GM21515 (cell line): ENCODE measurements at regions not wholly inside any gene's neighbourhood (a gene's known extent, or its start where the extent isn't known, plus 50 kb on each side); places are given as distances from the start of the nearest gene placed in this dataset.

Experiments used
- ATAC-seq: cut with Tn5 transposase; IDR thresholded peaks from one replicate; pipeline ENCODE4 v1.9.1; 2021; ENCODE audit not compliant: unreplicated experiment

DNA sequence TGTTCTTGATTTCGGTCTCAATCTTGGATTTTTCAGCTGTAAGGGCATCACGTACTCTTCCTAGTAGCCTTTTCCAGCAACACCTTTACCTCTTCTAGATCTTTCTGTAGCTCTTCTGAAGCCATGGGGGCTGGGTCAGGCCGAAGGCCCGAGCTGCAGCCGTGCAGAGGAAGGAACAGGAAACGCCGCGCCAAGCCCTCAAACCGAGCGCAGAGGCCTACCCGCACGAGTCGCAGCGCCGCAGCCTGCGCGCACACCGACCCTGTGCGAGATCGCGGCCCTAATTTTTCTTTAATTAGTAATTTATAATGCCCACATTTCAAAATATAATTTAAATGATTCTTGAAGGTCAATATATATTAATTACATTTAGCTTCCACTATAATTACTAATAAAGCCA lies 483.8 kb downstream of the NUP35 start:
- no peak for ATAC-seq

DNA sequence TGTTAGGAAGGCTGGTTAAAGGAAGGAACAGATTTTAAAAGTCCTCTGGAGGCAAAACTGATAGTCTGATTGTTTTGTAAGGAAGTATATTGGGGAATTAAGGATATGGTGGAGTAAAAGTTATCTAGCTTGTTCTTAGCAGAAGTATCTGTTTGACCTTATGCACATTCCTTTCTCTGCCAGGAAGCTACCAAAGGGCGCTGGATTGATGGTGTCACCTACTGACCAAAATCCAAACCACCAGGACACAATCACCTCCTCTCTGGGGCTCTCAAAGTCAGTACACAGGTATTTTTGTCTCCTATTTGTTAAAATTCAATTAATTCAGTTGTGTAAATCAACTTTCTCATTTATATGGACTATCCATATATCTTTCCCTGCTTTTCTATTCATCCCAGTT lies 484.5 kb downstream of the NUP35 start:
- ATAC-seq: no peak

DNA sequence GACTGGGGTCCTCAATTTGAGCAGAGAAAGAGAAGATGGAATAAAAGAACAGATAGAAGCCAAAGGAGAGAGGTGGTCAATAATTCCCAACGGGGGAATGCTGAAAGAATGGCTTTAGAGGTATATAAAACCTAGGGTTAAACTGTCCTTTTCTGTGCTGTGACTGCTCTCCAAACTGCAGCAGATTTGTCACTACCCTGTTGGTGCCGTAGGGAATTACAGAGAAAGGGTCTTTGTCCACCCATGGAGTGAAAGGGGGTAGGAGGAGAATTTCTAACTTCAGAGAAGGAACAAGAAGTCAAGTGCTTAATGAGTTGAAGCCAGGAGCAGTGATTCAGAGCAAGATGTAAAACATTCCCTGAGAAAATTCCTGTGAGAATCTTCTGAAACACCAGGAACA lies 486.5 kb downstream of the NUP35 start:
- ATAC-seq: no peak

DNA sequence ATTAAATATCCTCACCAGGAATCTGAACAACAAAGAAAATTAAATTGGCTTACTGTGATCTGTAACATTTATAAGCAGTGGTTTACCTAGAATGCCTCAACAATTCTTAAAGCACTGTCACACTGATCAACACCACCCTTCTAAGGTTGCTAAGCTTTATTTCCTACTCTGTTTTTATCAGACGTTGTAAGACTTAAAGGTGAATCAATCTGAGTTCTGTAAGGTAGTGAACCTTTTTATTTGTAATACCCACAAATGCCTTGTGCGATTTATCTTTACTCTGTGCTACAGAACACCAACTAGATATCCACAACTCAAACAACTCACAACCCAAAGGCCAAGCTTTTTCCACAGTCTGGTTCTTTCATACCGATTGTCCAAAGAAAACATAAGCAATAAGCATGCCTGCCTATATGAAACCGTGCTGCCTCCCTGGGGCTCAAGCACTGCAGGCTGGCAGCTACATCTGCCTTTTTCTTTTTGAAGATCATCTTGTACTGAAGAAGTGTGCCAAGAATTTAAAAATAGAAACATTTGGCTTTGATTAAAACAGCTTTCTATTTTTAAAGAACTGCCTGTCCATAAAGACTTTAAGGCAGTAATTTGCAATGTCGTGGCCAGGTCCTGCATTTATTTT lies 490.7 kb downstream of the NUP35 start:
- no peak for ATAC-seq

DNA sequence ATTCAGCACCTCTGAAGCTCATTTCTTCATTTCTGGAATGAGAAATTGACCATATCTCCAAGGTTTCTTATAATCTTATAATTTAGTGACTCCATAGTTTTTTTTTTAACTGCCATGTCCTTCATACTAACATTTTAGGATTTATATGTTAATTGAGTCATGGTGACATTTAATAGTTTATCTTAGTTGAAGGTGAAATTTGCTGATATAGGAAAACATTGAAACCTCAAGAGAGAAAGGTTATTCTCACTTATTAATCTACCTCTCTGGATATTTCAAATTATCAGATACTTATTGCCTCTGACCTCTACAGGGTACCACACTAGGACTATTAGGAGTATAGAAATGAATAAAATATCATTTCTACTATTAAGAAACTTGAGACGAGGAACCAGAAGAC lies 499.0 kb downstream of the NUP35 start:
- no peak for ATAC-seq

DNA sequence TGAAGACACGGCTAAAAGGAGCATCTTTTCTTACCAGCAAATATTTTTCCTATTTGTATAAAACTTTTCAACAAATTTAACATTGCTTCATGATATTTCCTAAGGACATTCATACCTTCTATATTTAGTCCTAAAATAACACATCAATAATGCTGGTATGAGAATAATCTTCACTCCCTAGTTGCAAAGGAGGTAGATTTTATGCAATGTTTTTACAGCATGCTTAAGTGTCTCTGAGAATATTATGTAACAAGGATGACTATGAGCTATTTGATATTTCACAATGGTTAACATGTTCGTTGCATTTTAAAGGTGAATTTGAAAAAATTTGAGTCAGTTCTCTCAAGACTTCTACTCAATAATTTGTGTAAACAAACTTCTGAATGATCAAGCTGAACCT lies 506.7 kb downstream of the NUP35 start:
- no peak for ATAC-seq

DNA sequence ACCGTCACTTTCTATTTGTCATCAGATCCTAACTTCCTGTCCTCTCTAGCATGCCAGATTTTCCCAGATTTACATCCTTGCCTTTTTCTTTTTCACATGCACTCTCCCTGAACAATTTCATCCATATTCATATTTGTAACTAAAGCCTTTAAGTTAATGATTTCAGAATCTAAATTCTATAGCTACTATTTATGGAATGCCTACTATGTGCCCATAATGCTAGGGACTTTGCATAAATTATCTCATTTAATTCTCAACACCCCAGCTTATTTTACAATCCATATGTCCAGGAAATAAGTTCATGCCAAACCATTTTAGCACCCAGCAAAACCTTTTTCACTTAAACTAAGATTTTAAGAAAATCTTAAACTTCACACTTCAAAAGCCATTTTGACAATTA lies 531.9 kb downstream of the NUP35 start:
- ATAC-seq: no peak

DNA sequence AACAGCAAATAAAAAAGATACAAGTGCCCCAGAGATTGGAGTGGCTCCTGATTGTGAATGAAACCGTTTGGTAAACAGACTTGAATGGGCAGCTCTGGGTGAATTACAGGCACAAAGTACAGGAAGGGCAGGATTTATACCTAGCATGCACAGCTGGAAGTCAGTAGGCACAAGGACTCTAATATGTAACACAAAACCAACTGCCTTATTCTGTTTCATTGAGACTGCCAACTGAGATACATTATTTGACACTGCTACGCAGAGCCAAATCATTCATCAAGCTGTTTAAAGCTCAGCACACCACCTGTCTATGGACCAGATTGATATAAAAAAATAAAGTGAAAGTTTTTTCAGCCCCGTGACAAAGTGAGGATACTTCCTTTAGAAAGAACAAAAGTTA lies 541.2 kb downstream of the NUP35 start:
- no peak for ATAC-seq

DNA sequence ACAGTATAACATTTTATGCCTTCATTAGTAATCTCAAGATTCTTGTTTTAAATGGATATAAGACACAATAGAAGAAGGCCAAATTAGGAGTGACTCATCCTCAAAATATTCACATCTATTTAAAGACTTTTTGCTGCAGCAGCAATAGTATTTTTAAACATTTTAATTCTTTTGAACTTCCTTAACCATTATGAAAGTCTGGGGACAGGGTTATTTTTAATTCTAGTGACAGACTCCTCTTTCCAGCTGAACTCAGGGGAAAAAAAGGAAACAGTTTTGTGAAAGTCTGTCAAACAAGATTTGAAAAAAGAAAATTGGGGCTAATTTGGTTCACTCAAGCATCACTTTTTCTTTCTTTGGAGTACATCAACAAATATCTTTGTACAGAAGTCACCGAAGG lies 541.8 kb downstream of the NUP35 start:
- ATAC-seq: no peak

DNA sequence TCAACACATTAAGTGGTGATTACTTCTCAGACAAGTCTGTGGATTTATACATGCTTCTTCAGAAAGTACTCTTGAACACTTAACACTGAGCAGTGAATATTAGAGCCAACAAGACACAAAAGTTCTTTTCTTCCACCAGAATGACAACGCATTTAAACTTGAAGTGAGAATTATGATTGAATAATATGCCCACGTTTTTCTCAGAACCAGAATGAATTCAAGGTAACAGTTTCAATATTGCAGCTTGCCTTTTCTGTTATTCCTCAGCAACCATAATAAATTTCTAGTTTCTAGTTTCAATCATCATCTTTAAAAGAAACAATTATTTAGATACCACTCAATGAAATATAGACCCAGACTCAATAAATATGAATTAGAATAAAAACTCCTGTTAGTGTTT lies 547.0 kb downstream of the NUP35 start:
- no peak for ATAC-seq

DNA sequence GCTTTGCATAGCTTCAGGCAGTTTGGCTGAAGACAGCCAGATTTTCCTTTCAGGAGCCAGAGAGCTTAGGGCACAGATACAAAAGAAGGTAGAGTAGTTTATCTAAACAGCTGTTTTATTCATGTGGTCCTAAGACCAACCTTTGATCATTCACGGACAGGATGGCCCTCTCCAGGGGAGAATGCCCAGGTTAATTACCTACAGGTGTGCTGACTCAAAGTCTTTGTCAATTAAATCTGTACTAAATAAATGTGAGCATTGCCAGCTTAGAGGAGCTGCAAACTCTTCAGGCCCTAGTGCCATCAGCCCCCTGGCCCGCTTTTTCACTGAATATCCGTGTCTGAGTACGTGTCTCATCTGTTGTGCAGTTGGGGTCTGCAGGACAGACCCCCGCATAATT lies 554.7 kb downstream of the NUP35 start:
- ATAC-seq: no peak

DNA sequence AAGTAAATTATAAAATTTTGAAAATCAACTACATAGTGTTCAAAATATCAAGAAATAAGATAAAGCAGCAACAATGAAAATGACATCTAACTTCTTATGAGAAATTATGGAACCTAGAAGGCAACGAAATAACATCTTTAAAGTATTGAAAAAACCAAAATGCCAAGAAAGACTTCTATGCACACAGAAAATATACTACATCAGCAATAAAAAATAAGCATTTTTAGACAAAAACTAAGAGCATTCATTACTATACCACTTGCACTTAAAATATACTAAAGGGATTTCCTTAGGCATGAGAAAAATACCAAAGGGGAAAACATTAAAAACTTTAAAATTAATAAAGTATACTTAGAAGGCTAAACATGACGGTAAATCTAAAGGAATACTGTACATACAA lies 556.3 kb downstream of the NUP35 start:
- ATAC-seq: no peak

DNA sequence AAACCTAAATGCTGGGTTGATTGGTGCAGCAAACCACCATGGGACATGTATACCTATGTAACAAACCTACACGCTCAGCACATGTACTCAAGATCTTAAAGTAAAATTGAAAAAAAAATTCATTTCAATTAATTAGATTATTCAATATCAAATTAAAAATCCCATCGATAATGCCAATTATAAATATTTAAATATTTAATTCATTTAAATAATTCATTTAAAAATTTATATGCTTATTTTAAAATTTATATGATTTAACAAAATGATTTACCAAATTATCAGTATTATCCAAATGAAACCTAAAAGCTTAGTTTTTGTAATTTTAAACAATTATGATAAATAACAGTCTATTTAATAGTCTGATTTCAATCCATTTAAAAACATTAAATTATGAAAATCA lies 560.4 kb downstream of the NUP35 start:
- no peak for ATAC-seq

DNA sequence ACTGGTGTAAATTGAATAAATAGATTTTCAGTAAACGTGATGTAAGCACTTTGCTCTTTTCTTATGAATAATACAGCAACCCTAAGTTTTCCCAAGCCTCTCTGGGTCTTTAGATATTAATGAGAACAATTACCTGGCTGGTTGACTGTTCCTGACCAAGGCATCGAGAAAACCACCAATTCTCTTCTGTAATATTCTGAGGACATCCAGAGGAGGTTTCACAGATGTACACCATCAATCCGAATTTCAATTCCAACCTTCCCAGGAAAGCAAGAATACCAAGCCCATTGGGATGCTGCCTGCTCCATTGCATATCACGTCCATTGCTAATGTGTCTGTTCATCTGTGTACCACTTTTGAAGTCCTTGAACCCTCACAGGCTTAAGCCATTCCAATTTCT lies 571.8 kb downstream of the NUP35 start:
- ATAC-seq: no peak

DNA sequence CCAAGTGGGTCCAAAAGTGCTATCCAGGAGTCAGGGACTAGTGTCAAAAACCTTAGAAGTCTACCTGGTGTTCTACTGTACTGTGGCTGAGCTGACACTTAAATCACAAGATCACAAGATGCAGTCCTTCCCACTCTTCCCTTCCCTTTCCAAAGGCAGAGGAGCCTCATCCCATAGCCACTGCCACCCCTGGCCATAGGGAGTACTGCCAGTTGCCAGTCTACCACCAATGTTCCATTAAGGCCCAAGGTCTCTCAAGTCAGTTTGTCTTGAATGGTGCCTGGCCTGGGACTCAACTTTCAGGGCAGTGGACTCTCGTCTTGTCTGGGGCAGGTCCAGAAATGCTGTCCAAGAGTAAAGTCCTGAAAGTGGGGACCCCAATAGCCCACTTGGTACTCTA lies 585.6 kb downstream of the NUP35 start:
- no peak for ATAC-seq

DNA sequence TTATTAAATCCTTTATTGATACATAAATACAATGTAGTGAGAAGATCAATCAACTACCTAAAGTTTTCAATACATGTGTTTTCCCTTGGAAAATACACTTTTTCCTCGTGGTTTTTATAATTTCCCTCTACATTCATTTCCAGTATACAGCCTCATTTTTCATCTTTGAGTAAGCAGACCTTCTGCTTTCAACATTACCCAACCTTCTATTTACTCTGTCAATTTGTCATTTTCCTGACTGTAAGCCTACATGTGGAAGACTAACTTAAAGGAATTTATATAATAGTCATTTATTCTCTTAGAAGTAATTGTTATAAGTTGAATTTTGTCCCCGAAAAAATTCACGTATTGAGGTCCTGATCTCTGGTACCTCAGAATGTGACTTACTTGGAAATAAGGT lies 594.0 kb downstream of the NUP35 start:
- no peak for ATAC-seq

DNA sequence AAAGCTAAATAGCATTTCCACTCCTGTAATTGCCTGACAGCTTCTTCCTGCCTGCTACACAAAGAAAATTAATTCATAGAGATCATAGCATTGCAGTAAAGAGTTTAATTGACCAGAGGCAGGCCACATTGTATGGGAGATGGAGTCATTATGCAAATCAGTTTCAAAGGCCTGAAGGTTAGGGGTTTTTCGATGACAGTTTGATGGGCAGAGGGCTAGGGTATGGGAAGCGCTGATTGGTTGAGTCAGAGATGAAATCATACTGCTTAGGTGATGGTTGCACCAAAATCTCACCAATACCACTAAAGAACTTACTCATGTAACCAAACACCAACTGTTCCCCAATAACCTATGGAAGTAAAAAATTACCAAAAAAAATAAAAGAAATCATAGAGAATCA lies 599.0 kb downstream of the NUP35 start:
- ATAC-seq: no peak

DNA sequence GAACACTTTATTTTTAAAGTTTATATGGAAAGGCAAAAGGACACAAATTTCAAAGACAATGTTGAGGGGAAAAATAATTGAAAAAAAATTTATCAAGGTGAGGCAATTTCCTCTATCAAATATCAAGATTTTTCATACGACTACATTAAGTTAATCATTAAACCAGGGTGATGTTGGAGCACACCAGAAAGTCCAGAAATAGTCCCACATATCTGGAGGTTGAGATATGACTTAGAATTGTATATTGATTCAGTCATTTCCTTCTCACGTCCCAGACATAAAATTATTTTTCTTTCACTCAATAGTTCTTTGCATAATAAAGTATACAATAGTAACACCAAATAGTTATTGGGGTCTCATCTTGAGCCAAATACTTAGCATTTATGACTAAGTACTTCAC lies 605.1 kb downstream of the NUP35 start:
- ATAC-seq: no peak

DNA sequence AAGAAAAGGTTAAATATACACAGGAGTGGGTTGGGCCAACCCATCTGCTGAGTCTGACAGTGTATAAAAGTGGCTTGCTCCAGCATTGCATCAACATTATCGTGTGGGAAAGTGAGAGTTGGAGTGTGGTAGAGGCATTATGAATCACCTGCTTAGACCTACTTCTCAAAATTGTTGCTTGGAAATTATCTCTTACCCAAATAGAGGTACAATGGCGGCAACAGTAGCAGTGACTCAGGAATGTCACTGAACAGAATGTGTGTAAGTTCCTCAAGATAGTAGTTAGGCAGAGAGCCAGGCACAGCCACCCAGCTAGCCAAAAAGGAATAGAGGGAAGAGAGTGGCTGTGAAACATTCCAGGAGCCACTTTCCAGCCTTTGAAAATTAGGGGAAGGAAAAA lies 616.0 kb downstream of the NUP35 start:
- ATAC-seq: no peak

DNA sequence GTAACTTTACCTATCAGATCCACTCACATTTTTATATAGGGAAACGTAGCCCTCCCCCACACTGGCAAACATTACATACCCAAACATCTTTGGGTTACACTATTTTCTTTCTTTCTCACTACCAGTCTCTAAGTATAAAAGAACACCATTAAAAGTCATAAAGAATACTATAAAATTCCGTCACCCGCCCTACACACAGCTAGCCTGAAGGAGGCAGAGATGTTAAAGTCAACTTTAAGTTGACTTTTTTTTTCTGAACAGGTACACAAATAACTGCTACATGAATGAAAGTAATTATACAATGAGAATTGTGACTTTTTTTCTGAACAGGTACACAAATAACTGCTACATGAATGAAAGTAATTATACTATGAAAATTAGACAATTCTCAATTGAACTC lies 628.3 kb downstream of the NUP35 start:
- no peak for ATAC-seq

DNA sequence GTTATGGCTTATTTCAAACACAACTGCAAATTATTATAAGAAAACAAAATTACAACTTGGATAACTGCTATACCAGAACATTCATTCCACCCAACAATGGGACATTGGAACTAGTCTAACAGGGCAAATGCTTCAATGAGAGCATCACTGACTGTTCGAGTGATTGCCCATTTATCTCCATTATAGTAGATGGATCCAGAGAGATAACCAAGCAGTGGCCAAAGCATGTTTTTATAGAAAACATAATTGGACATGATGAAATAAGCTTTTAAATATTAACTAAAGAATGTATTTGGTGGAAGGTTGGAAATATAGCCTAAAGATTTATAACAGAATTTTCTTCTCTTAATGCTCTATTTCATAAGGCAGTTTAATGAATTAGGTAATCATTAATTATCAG lies 634.8 kb downstream of the NUP35 start:
- ATAC-seq: no peak

DNA sequence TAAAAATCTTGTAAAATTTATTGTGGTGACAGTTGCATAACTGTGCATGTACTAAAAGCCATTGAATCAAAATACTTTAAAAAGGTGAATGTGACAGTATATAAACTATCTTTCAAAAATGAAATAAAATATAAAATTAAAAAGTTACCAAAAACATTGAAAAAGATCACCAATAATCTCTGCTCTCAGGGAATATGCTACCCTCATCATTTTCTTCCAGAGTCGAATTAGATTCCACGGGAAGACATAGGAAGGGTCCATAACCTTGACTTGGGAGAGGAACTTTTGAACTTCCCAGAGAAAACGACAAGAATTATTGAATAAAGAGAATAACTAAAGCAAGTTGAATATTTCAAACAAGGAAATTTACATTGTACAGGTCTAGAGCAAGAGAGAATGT lies 649.5 kb downstream of the NUP35 start:
- no peak for ATAC-seq

DNA sequence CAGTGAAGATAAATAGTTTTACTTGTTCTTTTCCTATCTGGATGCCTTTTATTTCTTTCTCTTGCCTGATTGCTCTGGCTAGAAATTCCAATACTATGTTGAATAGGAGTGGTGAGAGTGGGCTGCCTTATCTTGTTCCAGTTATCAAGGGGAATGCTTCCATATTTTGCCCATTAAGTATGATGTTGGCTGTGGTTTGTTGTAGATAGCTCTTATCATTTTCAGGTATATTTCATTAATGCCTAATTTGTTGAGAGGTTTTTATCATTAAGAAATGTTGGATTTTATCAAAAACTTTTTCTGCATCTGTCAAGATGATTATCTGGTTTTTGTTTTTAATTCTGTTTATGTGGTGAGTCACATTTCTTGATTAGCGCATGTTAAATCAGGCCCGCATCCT lies 655.8 kb downstream of the NUP35 start:
- ATAC-seq: no peak

DNA sequence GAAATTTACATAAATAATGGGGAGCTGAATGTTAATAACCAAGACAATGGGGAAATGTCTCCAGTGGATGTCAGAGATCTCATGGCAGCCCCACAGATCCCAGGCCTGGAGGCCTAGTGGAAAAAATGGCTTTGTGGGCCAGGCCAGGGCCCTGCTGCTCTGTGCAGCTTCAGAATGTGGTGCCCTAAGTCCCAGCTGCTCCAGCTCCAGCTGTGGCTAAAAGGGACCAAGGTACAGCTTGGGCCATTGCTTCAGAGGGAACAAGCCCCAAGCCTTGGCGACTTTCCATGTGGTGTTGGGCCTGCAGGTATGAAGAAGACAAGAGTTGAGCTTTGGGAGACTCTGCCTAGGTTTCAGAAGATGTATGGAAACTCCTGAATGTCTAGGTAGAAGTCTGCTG lies 658.2 kb downstream of the NUP35 start:
- no peak for ATAC-seq
